ENCODE measurements at regions not wholly inside any gene's neighbourhood (a gene's known extent, or its start where the extent isn't known, plus 50 kb on each side); places are given as distances from the start of the nearest gene placed in this dataset.

GRCh38 chr6:142605922-142606485 lies 304.2 kb downstream of the ADGRG6 start:
- BruUV-seq (replicated peaks): no TSS peak
- H3K27ac Mint-ChIP-seq (ENCODE audit: unreplicated experiment): no peak overlapping the region
- no peak for DNase-seq
- H3K36me3 Mint-ChIP-seq (ENCODE audit: insufficient read depth, unreplicated experiment): no peaks in the 10 kb centered on the region
- H3K9me3 Mint-ChIP-seq (ENCODE audit: low read depth, unreplicated experiment): no peaks in the 10 kb centered on the region
- peaks cover 23% of the 10 kb centered on the region for H3K27me3 Mint-ChIP-seq (ENCODE audit: unreplicated experiment)
- no peaks in the 10 kb centered on the region for H3K4me1 Mint-ChIP-seq (ENCODE audit: low read depth, unreplicated experiment)
- TF ChIP-seq, protein P1, sequence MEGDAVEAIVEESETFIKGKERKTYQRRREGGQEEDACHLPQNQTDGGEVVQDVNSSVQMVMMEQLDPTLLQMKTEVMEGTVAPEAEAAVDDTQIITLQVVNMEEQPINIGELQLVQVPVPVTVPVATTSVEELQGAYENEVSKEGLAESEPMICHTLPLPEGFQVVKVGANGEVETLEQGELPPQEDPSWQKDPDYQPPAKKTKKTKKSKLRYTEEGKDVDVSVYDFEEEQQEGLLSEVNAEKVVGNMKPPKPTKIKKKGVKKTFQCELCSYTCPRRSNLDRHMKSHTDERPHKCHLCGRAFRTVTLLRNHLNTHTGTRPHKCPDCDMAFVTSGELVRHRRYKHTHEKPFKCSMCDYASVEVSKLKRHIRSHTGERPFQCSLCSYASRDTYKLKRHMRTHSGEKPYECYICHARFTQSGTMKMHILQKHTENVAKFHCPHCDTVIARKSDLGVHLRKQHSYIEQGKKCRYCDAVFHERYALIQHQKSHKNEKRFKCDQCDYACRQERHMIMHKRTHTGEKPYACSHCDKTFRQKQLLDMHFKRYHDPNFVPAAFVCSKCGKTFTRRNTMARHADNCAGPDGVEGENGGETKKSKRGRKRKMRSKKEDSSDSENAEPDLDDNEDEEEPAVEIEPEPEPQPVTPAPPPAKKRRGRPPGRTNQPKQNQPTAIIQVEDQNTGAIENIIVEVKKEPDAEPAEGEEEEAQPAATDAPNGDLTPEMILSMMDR (IDR thresholded peaks at IDR 0.05; ENCODE audit: unreplicated experiment): no peak
- no peak overlapping the region for H3K4me3 Mint-ChIP-seq (ENCODE audit: low read depth, unreplicated experiment)
- intact Hi-C loops (cut with micrococcal nuclease; ENCODE audit: unreplicated experiment): no loop called here
- CTCF ChIA-PET: no interaction called here

- intact Hi-C loops (cut with micrococcal nuclease; ENCODE audit: unreplicated experiment): no loop called here
- CTCF ChIA-PET: no interaction called here
- Mint-ChIP-seq H3K27ac (ENCODE audit: unreplicated experiment) (no peak overlapping the region), H3K4me3 (ENCODE audit: low read depth, unreplicated experiment) (no peak overlapping the region), H3K4me1 (ENCODE audit: low read depth, unreplicated experiment) (no peaks in the 10 kb centered on the region), H3K27me3 (ENCODE audit: unreplicated experiment) (peaks cover 19% of the 10 kb centered on the region), H3K36me3 (ENCODE audit: insufficient read depth, unreplicated experiment) (no peaks in the 10 kb centered on the region), H3K9me3 (ENCODE audit: low read depth, unreplicated experiment) (no peaks in the 10 kb centered on the region)
- TF ChIP-seq, protein P1 (IDR thresholded peaks at IDR 0.05; ENCODE audit: unreplicated experiment): no peak
- BruUV-seq (replicated peaks): no TSS peak
- no peak for DNase-seq
These were observed 311.1 kb downstream of the ADGRG6 start for GRCh38 chr6:142612956-142613355.

DNA sequence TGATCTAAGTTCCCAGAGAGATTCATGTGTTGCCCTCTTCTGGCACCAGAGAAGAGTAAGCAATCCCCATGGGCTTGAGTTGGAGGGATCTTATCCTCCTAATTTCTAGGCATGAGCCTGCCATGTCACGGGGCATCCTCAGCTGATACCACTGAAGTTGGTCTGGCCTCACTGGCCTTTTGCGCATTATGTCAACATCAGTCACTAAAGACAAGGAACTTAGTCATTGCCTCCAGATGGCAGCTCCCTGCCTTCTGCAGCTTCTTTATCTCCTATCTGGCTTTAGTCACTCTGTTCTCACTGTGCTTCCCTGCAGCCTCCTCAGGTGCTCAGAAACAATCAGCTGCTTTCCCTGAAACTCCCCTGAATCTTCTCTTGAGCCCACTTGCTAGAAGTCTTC lies 312.2 kb downstream of the ADGRG6 start:
- Mint-ChIP-seq H3K9me3 (ENCODE audit: low read depth, unreplicated experiment) (no peaks in the 10 kb centered on the region), H3K27ac (ENCODE audit: unreplicated experiment) (no peak overlapping the region), H3K4me1 (ENCODE audit: low read depth, unreplicated experiment) (no peaks in the 10 kb centered on the region), H3K4me3 (ENCODE audit: low read depth, unreplicated experiment) (no peak overlapping the region), H3K27me3 (ENCODE audit: unreplicated experiment) (peaks cover 24% of the 10 kb centered on the region), H3K36me3 (ENCODE audit: insufficient read depth, unreplicated experiment) (no peaks in the 10 kb centered on the region)
- TF ChIP-seq, protein P1 (IDR thresholded peaks at IDR 0.05; ENCODE audit: unreplicated experiment): no peak
- intact Hi-C loops (cut with micrococcal nuclease; ENCODE audit: unreplicated experiment): no loop called here
- no TSS peak for BruUV-seq (replicated peaks)
- no peak for DNase-seq
- CTCF ChIA-PET: no interaction called here

GRCh38 chr6:142617158-142617557 lies 315.4 kb downstream of the ADGRG6 start:
- CTCF ChIA-PET: no interaction called here
- intact Hi-C loops (cut with micrococcal nuclease; ENCODE audit: unreplicated experiment): no loop called here
- Mint-ChIP-seq H3K9me3 (ENCODE audit: low read depth, unreplicated experiment) (no peaks in the 10 kb centered on the region), H3K4me3 (ENCODE audit: low read depth, unreplicated experiment) (no peak overlapping the region), H3K27ac (ENCODE audit: unreplicated experiment) (no peak overlapping the region), H3K4me1 (ENCODE audit: low read depth, unreplicated experiment) (peaks cover 8% of the 10 kb centered on the region), H3K27me3 (ENCODE audit: unreplicated experiment) (peaks cover 21% of the 10 kb centered on the region), H3K36me3 (ENCODE audit: insufficient read depth, unreplicated experiment) (no peaks in the 10 kb centered on the region)
- no peak for DNase-seq
- TF ChIP-seq, protein P1 (IDR thresholded peaks at IDR 0.05; ENCODE audit: unreplicated experiment): no peak
- BruUV-seq (replicated peaks): no TSS peak

Data from Calu3 (cell line).